ENCODE measurements at regions not wholly inside any gene's neighbourhood (a gene's known extent, or its start where the extent isn't known, plus 50 kb on each side); places are given as distances from the start of the nearest gene placed in this dataset.

- no peak overlapping the region for H3K4me3 ChIP-seq (ENCODE audit: low read depth, low read length)
- H3K9me3 ChIP-seq: no peaks in the 10 kb centered on the region
- H3K36me3 ChIP-seq: no peaks in the 10 kb centered on the region
- H3K4me1 ChIP-seq: no peaks in the 10 kb centered on the region
- no peak for TF ChIP-seq CTCF (IDR thresholded peaks at IDR 0.05; ENCODE audit: low read depth, low read length)
- peaks cover 2% of the 10 kb centered on the region for H3K27me3 ChIP-seq
- no peak for DNase-seq
These were observed 157.1 kb upstream of the PACRGL start for GRCh38 chr4:20543131-20543530.

- H3K4me1 ChIP-seq: no peaks in the 10 kb centered on the region
- H3K36me3 ChIP-seq: no peaks in the 10 kb centered on the region
- no peaks in the 10 kb centered on the region for H3K9me3 ChIP-seq
- H3K27me3 ChIP-seq: peaks cover 8% of the 10 kb centered on the region
- H3K4me3 ChIP-seq (ENCODE audit: low read depth, low read length): no peak overlapping the region
- peak; percentile 65 for TF ChIP-seq CTCF (IDR thresholded peaks at IDR 0.05; ENCODE audit: low read depth, low read length)
- no peak for DNase-seq
These were observed 155.6 kb upstream of the PACRGL start for GRCh38 chr4:20544645-20545044.

- Histone ChIP-seq H3K36me3 (no peaks in the 10 kb centered on the region), H3K4me3 (ENCODE audit: low read depth, low read length) (no peak overlapping the region), H3K9me3 (no peaks in the 10 kb centered on the region), H3K4me1 (no peaks in the 10 kb centered on the region), H3K27me3 (peaks cover 11% of the 10 kb centered on the region)
- no peak for TF ChIP-seq CTCF (IDR thresholded peaks at IDR 0.05; ENCODE audit: low read depth, low read length)
- DNase-seq: no peak
These were observed 148.3 kb upstream of the PACRGL start for GRCh38 chr4:20552004-20552403.

GRCh38 chr4:20554134-20554533 lies 146.1 kb upstream of the PACRGL start:
- DNase-seq: no peak
- Histone ChIP-seq H3K4me3 (ENCODE audit: low read depth, low read length) (no peak overlapping the region), H3K27me3 (peaks cover 3% of the 10 kb centered on the region; the same call in 1 of the 2 replicates), H3K4me1 (no peaks in the 10 kb centered on the region), H3K9me3 (no peaks in the 10 kb centered on the region), H3K36me3 (no peaks in the 10 kb centered on the region)
- TF ChIP-seq CTCF (IDR thresholded peaks at IDR 0.05; ENCODE audit: low read depth, low read length): no peak

GRCh38 chr4:20565075-20565721 lies 135.1 kb upstream of the PACRGL start:
- Histone ChIP-seq H3K4me3 (ENCODE audit: low read depth, low read length) (no peak overlapping the region), H3K36me3 (no peaks in the 10 kb centered on the region), H3K9me3 (no peaks in the 10 kb centered on the region), H3K4me1 (no peaks in the 10 kb centered on the region), H3K27me3 (peaks cover 17% of the 10 kb centered on the region)
- TF ChIP-seq CTCF (IDR thresholded peaks at IDR 0.05; ENCODE audit: low read depth, low read length): no peak
- DNase-seq: no peak

GRCh38 chr4:20570981-20571715 lies 129.1 kb upstream of the PACRGL start:
- Histone ChIP-seq H3K4me1 (no peaks in the 10 kb centered on the region), H3K36me3 (no peaks in the 10 kb centered on the region), H3K27me3 (peaks cover 19% of the 10 kb centered on the region), H3K4me3 (ENCODE audit: low read depth, low read length) (no peak overlapping the region), H3K9me3 (no peaks in the 10 kb centered on the region)
- no peak for DNase-seq
- no peak for TF ChIP-seq CTCF (IDR thresholded peaks at IDR 0.05; ENCODE audit: low read depth, low read length)
